ENCODE measurements at regions not wholly inside any gene's neighbourhood (a gene's known extent, or its start where the extent isn't known, plus 50 kb on each side); places are given as distances from the start of the nearest gene placed in this dataset.

GRCh38 chr10:111151595-111152307, 74.9 kb downstream of the ADRA2A start:
- no peaks in the 10 kb centered on the region for H3K4me1 ChIP-seq
- DNase-seq (ENCODE audit: low spot score in 2 of 2): no peak

GRCh38 chr10:111156754-111157153, 79.9 kb downstream of the ADRA2A start:
- Histone ChIP-seq H3K27me3 (no peaks in the 10 kb centered on the region), H3K9me3 (peaks cover 0 to 4% (median 0%) of the 10 kb centered on the region in 4 donors), H3K4me1 (no peaks in the 10 kb centered on the region), H3K27ac (no peak overlapping the region), H3K36me3 (no peaks in the 10 kb centered on the region), H3K4me3 (no peak overlapping the region)
- 82 to 88% methylated on average over 2 of the region's 2 CpGs for WGBS, 2 donors
- DNase-seq (ENCODE audit: low spot score in 2 of 2): no peak
- TF ChIP-seq POLR2A (IDR thresholded peaks at IDR 0.05) (no peak), EP300 (IDR thresholded peaks at IDR 0.05) (no peak)

More at GRCh38 chr10:111151595-111152307, 74.9 kb downstream of the ADRA2A start:
- no peaks in the 10 kb centered on the region for H3K27me3 ChIP-seq
- no peaks in the 10 kb centered on the region for H3K36me3 ChIP-seq
- TF ChIP-seq POLR2A (IDR thresholded peaks at IDR 0.05): no peak
- H3K4me3 ChIP-seq: no peak overlapping the region
- H3K9me3 ChIP-seq: no peaks in the 10 kb centered on the region
- 66 to 68% methylated on average over 14 of the region's 14 CpGs for WGBS, 2 donors
- H3K27ac ChIP-seq: no peak overlapping the region

DNA sequence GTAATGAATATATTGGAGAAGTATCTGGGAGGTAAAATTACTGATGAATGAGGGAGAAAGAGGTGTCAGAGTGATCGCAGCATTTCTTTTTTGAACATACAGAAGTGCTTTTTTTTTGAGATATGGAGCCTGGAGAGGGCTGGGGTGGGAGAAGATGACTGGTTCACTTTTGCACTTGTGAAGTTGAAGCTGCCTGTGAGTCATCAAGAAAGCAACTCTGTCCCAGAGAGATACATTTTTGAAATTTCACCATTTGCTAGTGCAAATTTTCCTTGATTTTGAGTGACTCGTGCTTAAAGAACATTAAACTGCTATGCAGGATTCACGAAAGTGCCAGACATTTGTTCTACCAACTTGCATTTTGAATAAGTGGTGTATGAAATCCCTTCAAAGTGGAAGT, 81.8 kb downstream of the ADRA2A start:
- Histone ChIP-seq H3K9me3 (peaks cover 0 to 4% (median 0%) of the 10 kb centered on the region in 4 donors), H3K27ac (no peak overlapping the region), H3K4me1 (no peaks in the 10 kb centered on the region), H3K27me3 (no peaks in the 10 kb centered on the region), H3K4me3 (no peak overlapping the region), H3K36me3 (no peaks in the 10 kb centered on the region)
- TF ChIP-seq EP300 (IDR thresholded peaks at IDR 0.05) (no peak), POLR2A (IDR thresholded peaks at IDR 0.05) (no peak), CTCF (IDR thresholded peaks at IDR 0.05) (no peak)
- no peak for DNase-seq (ENCODE audit: low spot score in 2 of 2)
- 62 to 85% methylated on average over 3 of the region's 3 CpGs for WGBS, 2 donors

GRCh38 chr10:111161109-111161874, 84.5 kb downstream of the ADRA2A start:
- Histone ChIP-seq H3K27me3 (no peaks in the 10 kb centered on the region), H3K27ac (no peak overlapping the region), H3K4me3 (no peak overlapping the region), H3K9me3 (peaks cover 0 to 15% (median 0%) of the 10 kb centered on the region in 4 donors), H3K36me3 (no peaks in the 10 kb centered on the region), H3K4me1 (no peaks in the 10 kb centered on the region)
- TF ChIP-seq CTCF (IDR thresholded peaks at IDR 0.05) (no peak), POLR2A (IDR thresholded peaks at IDR 0.05) (no peak), EP300 (IDR thresholded peaks at IDR 0.05) (no peak)
- no peak for DNase-seq (ENCODE audit: low spot score in 2 of 2)
- 69 to 70% methylated on average over 7 of the region's 7 CpGs for WGBS, 2 donors

- Histone ChIP-seq H3K4me1 (no peaks in the 10 kb centered on the region), H3K36me3 (no peaks in the 10 kb centered on the region), H3K27ac (no peak overlapping the region), H3K9me3 (peaks cover 0 to 27% (median 0%) of the 10 kb centered on the region in 4 donors), H3K4me3 (no peak overlapping the region), H3K27me3 (no peaks in the 10 kb centered on the region)
- TF ChIP-seq CTCF (IDR thresholded peaks at IDR 0.05): no peak
- DNase-seq (ENCODE audit: low spot score in 2 of 2): no peak
- WGBS, 2 donors: 73 to 87% methylated on average over 1 of the region's 1 CpG
These were observed 94.4 kb downstream of the ADRA2A start for GRCh38 chr10:111171183-111171582.

DNA sequence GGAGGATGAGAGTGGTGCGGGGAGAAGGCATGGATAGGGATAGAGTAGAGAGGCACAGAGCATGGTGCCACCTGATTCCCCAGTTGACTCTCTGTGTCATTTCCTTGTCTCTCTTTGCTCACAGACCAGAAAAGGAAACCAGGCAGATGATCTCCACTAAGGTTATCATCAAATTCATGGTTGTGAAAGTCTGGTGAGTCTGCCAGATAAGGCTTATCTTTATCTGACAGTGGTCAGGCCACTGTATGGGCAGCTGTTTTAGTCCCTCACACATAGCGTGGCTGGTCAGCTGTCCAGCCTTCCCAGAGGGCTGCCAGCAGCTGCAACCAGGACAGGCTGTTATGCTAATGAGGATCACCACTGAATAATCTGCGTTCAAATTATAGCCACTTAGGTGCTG, 99.0 kb downstream of the ADRA2A start:
- no peaks in the 10 kb centered on the region for H3K4me1 ChIP-seq
- TF ChIP-seq CTCF (IDR thresholded peaks at IDR 0.05): no peak
- no peak for TF ChIP-seq POLR2A (IDR thresholded peaks at IDR 0.05)
- no peak for TF ChIP-seq EP300 (IDR thresholded peaks at IDR 0.05)
- WGBS, 2 donors: 77 to 83% methylated on average over 3 of the region's 3 CpGs

More for the DNA sequence above, 99.0 kb downstream of the ADRA2A start:
- no peak for DNase-seq (ENCODE audit: low spot score in 2 of 2)
- Histone ChIP-seq H3K4me3 (no peak overlapping the region), H3K27ac (no peak overlapping the region), H3K9me3 (peaks cover 0 to 12% (median 0%) of the 10 kb centered on the region in 4 donors), H3K27me3 (no peaks in the 10 kb centered on the region), H3K36me3 (no peaks in the 10 kb centered on the region)
